HepG2 (cell line): ENCODE measurements at regions not wholly inside any gene's neighbourhood (a gene's known extent, or its start where the extent isn't known, plus 50 kb on each side); places are given as distances from the start of the nearest gene placed in this dataset.

Experiments used
- CEBPB ChIP-seq: IDR thresholded peaks from 2 replicates; pipeline ENCODE4 v1.6.1; 2011; ENCODE audit warnings: low read depth, low read length, improper control_type of control experiment, borderline replicate concordance
- ETV5 ChIP-seq: IDR thresholded peaks from 2 replicates; pipeline ENCODE4 v1.6.1; 2018; ENCODE audit warnings: missing biosample characterization, missing genetic modification reagents, inconsistent platforms, borderline replicate concordance
- FOSL2 ChIP-seq: sonication (generic); formaldehyde crosslinking; IDR thresholded peaks from 2 replicates; pipeline ENCODE4 v1.4.0; 2020; ENCODE audit warnings: missing genetic modification reagents
- GABPB1 ChIP-seq: IDR thresholded peaks from 2 replicates; pipeline ENCODE4 v1.6.1; 2016; ENCODE audit warnings: mild to moderate bottlenecking, missing genetic modification reagents, moderate library complexity, missing compliant biosample characterization
- GFI1 ChIP-seq: sonication (generic); formaldehyde crosslinking; IDR thresholded peaks from 2 replicates; pipeline ENCODE4 v1.5.0; 2020; ENCODE audit warnings: missing genetic modification reagents, mild to moderate bottlenecking, borderline replicate concordance
- KDM6A ChIP-seq: IDR thresholded peaks from 2 replicates; pipeline ENCODE4 v1.6.1; 2016; ENCODE audit warnings: low read depth
- KLF16 ChIP-seq, 2 experiments: sonication (generic) in 1 of 2; formaldehyde crosslinking in 1 of 2; IDR thresholded peaks; 2 replicates each; pipeline versions ENCODE4 v1.6.1 to v1.8.0; 2016 to 2023; ENCODE audit warnings: missing genetic modification reagents in 2 of 2, missing compliant biosample characterization in 1 of 2
- MAFK ChIP-seq, 2 experiments: IDR thresholded peaks in 1 of 2; conservative IDR thresholded peaks in 1 of 2; 2 replicates each; pipeline ENCODE4 v1.6.1; 2011; ENCODE audit warnings: improper control_type of control experiment in 2 of 2, low read length in 2 of 2
- MAZ ChIP-seq, 2 experiments: sonication (generic) in 1 of 2; formaldehyde crosslinking in 1 of 2; IDR thresholded peaks; 2 replicates each; pipeline versions ENCODE4 v1.5.0 to v1.6.1; 2012 to 2020; ENCODE audit warnings: low read depth in 2 of 2, mild to moderate bottlenecking in 2 of 2, borderline replicate concordance in 1 of 2, improper control_type of control experiment in 1 of 2, low read length in 1 of 2, missing genetic modification reagents in 1 of 2, moderate library complexity in 1 of 2
- MEIS1 ChIP-seq: sonication (generic); formaldehyde crosslinking; IDR thresholded peaks from 2 replicates; pipeline ENCODE4 v1.9.0; 2021; ENCODE audit warnings: mild to moderate bottlenecking, missing genetic modification reagents, moderate library complexity, borderline replicate concordance
- SALL1 ChIP-seq: sonication (generic); formaldehyde crosslinking; IDR thresholded peaks from 2 replicates; pipeline ENCODE4 v1.8.0; 2022; ENCODE audit warnings: mild to moderate bottlenecking, missing genetic modification reagents
- TARDBP ChIP-seq: sonication (generic); formaldehyde crosslinking; IDR thresholded peaks from 2 replicates; pipeline ENCODE4 v1.8.0; 2022; ENCODE audit warnings: mild to moderate bottlenecking, missing genetic modification reagents
- THAP11 ChIP-seq: IDR thresholded peaks from 2 replicates; pipeline ENCODE4 v1.6.1; 2016; ENCODE audit warnings: missing biosample characterization, missing genetic modification reagents
- TRIM24 ChIP-seq: sonication (generic); formaldehyde crosslinking; IDR thresholded peaks from 2 replicates; pipeline ENCODE4 v1.8.0; 2022; ENCODE audit warnings: mild to moderate bottlenecking, missing genetic modification reagents
- ZKSCAN1 ChIP-seq: fragments of 150-350 bp; IDR thresholded peaks from 2 replicates; pipeline ENCODE4 v1.6.1; 2014; ENCODE audit warnings: low read length
- ZNF24 ChIP-seq: fragments of 450-650 bp; IDR thresholded peaks from 2 replicates; pipeline ENCODE4 v1.6.1; 2017; ENCODE audit warnings: antibody characterized with exemption, mild to moderate bottlenecking
- ZNF34 ChIP-seq: sonication (generic); formaldehyde crosslinking; IDR thresholded peaks from 2 replicates; pipeline ENCODE4 v1.4.0; 2020; ENCODE audit warnings: mild to moderate bottlenecking, missing genetic modification reagents, borderline replicate concordance
- ZNF549 ChIP-seq: sonication (generic); formaldehyde crosslinking; IDR thresholded peaks from 2 replicates; pipeline ENCODE4 v1.5.0; 2020; ENCODE audit warnings: missing genetic modification reagents
- ZNF605 ChIP-seq: sonication (generic); formaldehyde crosslinking; IDR thresholded peaks from 2 replicates; pipeline ENCODE4 v1.8.0; 2022; ENCODE audit warnings: mild to moderate bottlenecking, missing genetic modification reagents
- ZNF674 ChIP-seq: sonication (generic); formaldehyde crosslinking; IDR thresholded peaks from 2 replicates; pipeline ENCODE4 v1.5.0; 2020; ENCODE audit warnings: low read depth, mild to moderate bottlenecking, missing genetic modification reagents
- TF ChIP-seq, protein P1 (sequence below), 2 experiments: sonication (generic) in 1 of 2; formaldehyde crosslinking in 1 of 2; IDR thresholded peaks; 2 replicates each; pipeline versions ENCODE4 v1.6.1 to v1.9.0; 2014 to 2022; ENCODE audit warnings: antibody characterized with exemption in 1 of 2, borderline replicate concordance in 1 of 2, inconsistent platforms in 1 of 2, low read depth in 1 of 2, missing genetic modification reagents in 1 of 2
- TF ChIP-seq, protein P2 (sequence below): sonication (generic); formaldehyde crosslinking; IDR thresholded peaks from 2 replicates; pipeline ENCODE4 v1.8.0; 2022; ENCODE audit warnings: mild to moderate bottlenecking, missing genetic modification reagents, moderate library complexity
- TF ChIP-seq, protein P3 (sequence below): IDR thresholded peaks from 2 replicates; pipeline ENCODE4 v1.6.1; 2018; ENCODE audit warnings: missing genetic modification reagents, mild to moderate bottlenecking, missing compliant biosample characterization

DNA sequence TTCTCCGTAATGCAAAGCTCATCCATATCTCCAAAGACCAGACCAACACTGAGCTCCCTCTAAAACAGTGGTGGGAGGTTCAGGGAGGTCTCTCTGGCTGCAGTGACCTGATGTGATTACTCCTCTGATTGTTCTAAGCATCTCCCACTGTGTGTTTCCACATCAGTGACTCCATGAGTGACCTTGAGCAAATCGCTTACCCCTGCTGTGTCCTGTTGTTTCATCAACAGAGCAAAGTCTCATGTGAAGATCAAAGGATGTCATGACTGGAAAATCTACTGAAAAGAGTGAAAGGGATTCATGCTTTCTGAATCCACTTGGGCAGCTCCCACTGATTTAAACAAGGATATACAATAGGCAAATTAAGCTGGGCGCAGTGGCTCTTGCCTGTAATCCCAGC lies 352.9 kb downstream of the TMEM114 start (continued):
- TF ChIP-seq, protein P1, sequence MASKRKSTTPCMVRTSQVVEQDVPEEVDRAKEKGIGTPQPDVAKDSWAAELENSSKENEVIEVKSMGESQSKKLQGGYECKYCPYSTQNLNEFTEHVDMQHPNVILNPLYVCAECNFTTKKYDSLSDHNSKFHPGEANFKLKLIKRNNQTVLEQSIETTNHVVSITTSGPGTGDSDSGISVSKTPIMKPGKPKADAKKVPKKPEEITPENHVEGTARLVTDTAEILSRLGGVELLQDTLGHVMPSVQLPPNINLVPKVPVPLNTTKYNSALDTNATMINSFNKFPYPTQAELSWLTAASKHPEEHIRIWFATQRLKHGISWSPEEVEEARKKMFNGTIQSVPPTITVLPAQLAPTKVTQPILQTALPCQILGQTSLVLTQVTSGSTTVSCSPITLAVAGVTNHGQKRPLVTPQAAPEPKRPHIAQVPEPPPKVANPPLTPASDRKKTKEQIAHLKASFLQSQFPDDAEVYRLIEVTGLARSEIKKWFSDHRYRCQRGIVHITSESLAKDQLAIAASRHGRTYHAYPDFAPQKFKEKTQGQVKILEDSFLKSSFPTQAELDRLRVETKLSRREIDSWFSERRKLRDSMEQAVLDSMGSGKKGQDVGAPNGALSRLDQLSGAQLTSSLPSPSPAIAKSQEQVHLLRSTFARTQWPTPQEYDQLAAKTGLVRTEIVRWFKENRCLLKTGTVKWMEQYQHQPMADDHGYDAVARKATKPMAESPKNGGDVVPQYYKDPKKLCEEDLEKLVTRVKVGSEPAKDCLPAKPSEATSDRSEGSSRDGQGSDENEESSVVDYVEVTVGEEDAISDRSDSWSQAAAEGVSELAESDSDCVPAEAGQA (IDR thresholded peaks at IDR 0.05; ENCODE audit: low read depth): 0 out of 2 replicates have a peak, but pooled peaks have one; percentile 25
- TF ChIP-seq, protein P1 (CRISPR knock-in tag; IDR thresholded peaks at IDR 0.05; ENCODE audit: borderline replicate concordance): no peak
- TF ChIP-seq, protein P2, sequence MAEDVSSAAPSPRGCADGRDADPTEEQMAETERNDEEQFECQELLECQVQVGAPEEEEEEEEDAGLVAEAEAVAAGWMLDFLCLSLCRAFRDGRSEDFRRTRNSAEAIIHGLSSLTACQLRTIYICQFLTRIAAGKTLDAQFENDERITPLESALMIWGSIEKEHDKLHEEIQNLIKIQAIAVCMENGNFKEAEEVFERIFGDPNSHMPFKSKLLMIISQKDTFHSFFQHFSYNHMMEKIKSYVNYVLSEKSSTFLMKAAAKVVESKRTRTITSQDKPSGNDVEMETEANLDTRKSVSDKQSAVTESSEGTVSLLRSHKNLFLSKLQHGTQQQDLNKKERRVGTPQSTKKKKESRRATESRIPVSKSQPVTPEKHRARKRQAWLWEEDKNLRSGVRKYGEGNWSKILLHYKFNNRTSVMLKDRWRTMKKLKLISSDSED: no peak
- TF ChIP-seq ZNF674 (no peak), MEIS1 (CRISPR knock-in tag) (no peak), CEBPB (peak; percentile 89), FOSL2 (CRISPR knock-in tag) (peak; percentile 85), TARDBP (CRISPR knock-in tag) (peak; percentile 74; the same call in 1 of the 2 replicates), THAP11 (peak; percentile 62; the same call in 1 of the 2 replicates), ZNF24 (0 out of 2 replicates have a peak, but pooled peaks have one; percentile 40), MAFK (conservative IDR thresholded peaks at IDR 0.05 in 1 of 2, IDR thresholded peaks at IDR 0.05 in 1 of 2; ENCODE audit: low read length in 2 of 2) (no peak), MAZ (IDR thresholded peaks at IDR 0.05; ENCODE audit: borderline replicate concordance, low read depth, low read length) (no peak), MAZ (CRISPR knock-in tag; IDR thresholded peaks at IDR 0.05; ENCODE audit: low read depth) (0 out of 2 replicates have a peak, but pooled peaks have one; percentile 36), ZNF605 (CRISPR knock-in tag) (peak; percentile 32; the same call in 1 of the 2 replicates), TRIM24 (peak; percentile 96), KLF16 (CRISPR knock-in tag; IDR thresholded peaks at IDR 0.05) (peak in 1 of 2 experiments; percentile 57; a peak in 1 of 4 replicates), ZKSCAN1 (peak; percentile 65; the same call in 1 of the 2 replicates), SALL1 (CRISPR knock-in tag) (peak; percentile 81), GABPB1 (CRISPR knock-in tag) (peak; percentile 32; the same call in 1 of the 2 replicates), GFI1 (CRISPR knock-in tag) (peak; percentile 58; the same call in 1 of the 2 replicates), ZNF34 (CRISPR knock-in tag) (no peak), KDM6A (peak; percentile 51; the same call in 1 of the 2 replicates), ZNF549 (CRISPR knock-in tag) (no peak), ETV5 (peak; percentile 75; the same call in 1 of the 2 replicates)
- TF ChIP-seq, protein P3, sequence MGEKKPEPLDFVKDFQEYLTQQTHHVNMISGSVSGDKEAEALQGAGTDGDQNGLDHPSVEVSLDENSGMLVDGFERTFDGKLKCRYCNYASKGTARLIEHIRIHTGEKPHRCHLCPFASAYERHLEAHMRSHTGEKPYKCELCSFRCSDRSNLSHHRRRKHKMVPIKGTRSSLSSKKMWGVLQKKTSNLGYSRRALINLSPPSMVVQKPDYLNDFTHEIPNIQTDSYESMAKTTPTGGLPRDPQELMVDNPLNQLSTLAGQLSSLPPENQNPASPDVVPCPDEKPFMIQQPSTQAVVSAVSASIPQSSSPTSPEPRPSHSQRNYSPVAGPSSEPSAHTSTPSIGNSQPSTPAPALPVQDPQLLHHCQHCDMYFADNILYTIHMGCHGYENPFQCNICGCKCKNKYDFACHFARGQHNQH (CRISPR knock-in tag): peak; percentile 78
